ENCODE measurements at regions not wholly inside any gene's neighbourhood (a gene's known extent, or its start where the extent isn't known, plus 50 kb on each side); places are given as distances from the start of the nearest gene placed in this dataset.
A peak's percentile ranks its signal among the peaks of the same experiment; 100 is the strongest.

- no peak for DNase-seq
These were observed 539.2 kb upstream of the PCDH9 start for GRCh38 chr13:67769063-67769986.

- no peak for DNase-seq
These were observed 533.8 kb upstream of the PCDH9 start for GRCh38 chr13:67763984-67764383.

- DNase-seq, result no peak
These were observed 533.2 kb upstream of the PCDH9 start for GRCh38 chr13:67763384-67763783.

GRCh38 chr13:67758975-67759374, 528.8 kb upstream of the PCDH9 start:
- no peak for DNase-seq

GRCh38 chr13:67754012-67754411, 523.9 kb upstream of the PCDH9 start:
- no peak for DNase-seq

GRCh38 chr13:67752759-67753158, 522.6 kb upstream of the PCDH9 start:
- no peak for DNase-seq

GRCh38 chr13:67742478-67742877, 512.3 kb upstream of the PCDH9 start:
- no peak for DNase-seq

GRCh38 chr13:67740871-67741535, 510.9 kb upstream of the PCDH9 start:
- peak; percentile 11 for DNase-seq

- peak; percentile 92 for DNase-seq
These were observed 506.7 kb upstream of the PCDH9 start for GRCh38 chr13:67736646-67737420.

- no peak for DNase-seq
These were observed 505.5 kb upstream of the PCDH9 start for GRCh38 chr13:67735651-67736050.

GRCh38 chr13:67726979-67727378, 496.8 kb upstream of the PCDH9 start:
- no peak for DNase-seq

GRCh38 chr13:67725999-67726398, 495.9 kb upstream of the PCDH9 start:
- no peak for DNase-seq

GRCh38 chr13:67713571-67713970, 483.4 kb upstream of the PCDH9 start:
- DNase-seq, result no peak

GRCh38 chr13:67696775-67697174, 466.6 kb upstream of the PCDH9 start:
- DNase-seq, result no peak

- no peak for DNase-seq
These were observed 434.4 kb upstream of the PCDH9 start for GRCh38 chr13:67664502-67664901.

GRCh38 chr13:67662997-67663396, 432.9 kb upstream of the PCDH9 start:
- DNase-seq, result no peak

- DNase-seq, result no peak
These were observed 422.8 kb upstream of the PCDH9 start for GRCh38 chr13:67652887-67653286.

GRCh38 chr13:67651908-67652465, 421.9 kb upstream of the PCDH9 start:
- no peak for DNase-seq

- DNase-seq, result peak; percentile 7
These were observed 420.3 kb upstream of the PCDH9 start for GRCh38 chr13:67650471-67650870.

GRCh38 chr13:67645874-67646467, 415.8 kb upstream of the PCDH9 start:
- no peak for DNase-seq

GRCh38 chr13:67643516-67644055, 413.4 kb upstream of the PCDH9 start:
- no peak for DNase-seq

GRCh38 chr13:67642657-67643056, 412.5 kb upstream of the PCDH9 start:
- no peak for DNase-seq

Measured in fibroblast of skin of abdomen (primary cell).